IMR-90 (cell line): ENCODE measurements at regions not wholly inside any gene's neighbourhood (a gene's known extent, or its start where the extent isn't known, plus 50 kb on each side); places are given as distances from the start of the nearest gene placed in this dataset.

Experiments
- ATAC-seq: fragments of 200-7000 bp; cut with Tn5 transposase; 2 replicates; pipeline ENCODE4 v1.9.1; 2020; ENCODE audit warnings: low read depth, mild to moderate bottlenecking, moderate library complexity
- BruUV-seq: library from RNA; stranded (reverse); fragments of 400-500 nt; replicated peaks from 2 replicates; lab custom pipeline; 2021; lab: Mats Ljungman, UMichigan
- CTCF ChIA-PET: fragments of 300-600 bp; formaldehyde crosslinking; extraction: SDS; loops from one replicate; lab custom pipeline; 2021; ENCODE audit warnings: antibody characterized with exemption; lab: Yijun Ruan, JAX
- POLR2A ChIA-PET: fragments of 300-600 bp; sonication (Branson Sonifier 250); formaldehyde crosslinking; loops from one replicate; lab custom pipeline; 2022; ENCODE audit warnings: antibody characterized with exemption; ENCODE audit not compliant: unreplicated experiment; lab: Charles Lee
- DNase-seq: peaks from one replicate; pipeline ENCODE4 v3.0.0; 2013
- H2AFZ ChIP-seq: replicated peaks from 2 replicates; pipeline ENCODE3; 2013; ENCODE audit warnings: low read length, mild to moderate bottlenecking; ENCODE audit not compliant: poor library complexity
- H2AK5ac ChIP-seq: 2 replicates; pipeline ENCODE4 v1.6.1; 2013; ENCODE audit warnings: low read depth, low read length, inconsistent platforms
- H2AK9ac ChIP-seq: replicated peaks from 2 replicates; pipeline ENCODE3; 2013; ENCODE audit warnings: mild to moderate bottlenecking, low read depth, low read length, moderate library complexity; ENCODE audit not compliant: poor library complexity
- H2BK120ac ChIP-seq: 2 replicates; pipeline ENCODE4 v1.6.1; 2013; ENCODE audit warnings: low read depth, low read length, inconsistent platforms
- H2BK15ac ChIP-seq: 3 replicates; pipeline ENCODE4 v1.6.1; 2013; ENCODE audit warnings: low read depth, low read length, inconsistent platforms
- H2BK20ac ChIP-seq: 2 replicates; pipeline ENCODE4 v1.6.1; 2013; ENCODE audit warnings: low read depth, mild to moderate bottlenecking, inconsistent platforms, low read length, moderate library complexity
- H2BK5ac ChIP-seq: 2 replicates; pipeline ENCODE4 v1.6.1; 2013; ENCODE audit warnings: mild to moderate bottlenecking, low read depth, low read length, inconsistent platforms; ENCODE audit not compliant: poor library complexity, severe bottlenecking
- H3K14ac ChIP-seq: replicated peaks from 2 replicates; pipeline ENCODE4 v1.6.1; 2013; ENCODE audit warnings: low read depth, low read length, inconsistent platforms
- H3K18ac ChIP-seq: 2 replicates; pipeline ENCODE4 v1.6.1; 2013; ENCODE audit warnings: low read depth, low read length, control low read depth
- H3K23ac ChIP-seq: 2 replicates; pipeline ENCODE4 v1.6.1; 2013; ENCODE audit warnings: low read depth, low read length, inconsistent platforms
- H3K27ac ChIP-seq: 2 replicates; pipeline ENCODE4 v1.5.1; 2013; ENCODE audit warnings: mild to moderate bottlenecking, control low read depth, low read length; ENCODE audit not compliant: insufficient read depth
- H3K27me3 ChIP-seq: 2 replicates; pipeline ENCODE4 v1.6.1; 2013; ENCODE audit warnings: low read length; ENCODE audit not compliant: control insufficient read depth, insufficient read depth
- H3K36me3 ChIP-seq: 2 replicates; pipeline ENCODE4 v1.6.1; 2013; ENCODE audit warnings: low read length, mixed read lengths; ENCODE audit not compliant: control insufficient read depth, insufficient read depth
- H3K4ac ChIP-seq: 2 replicates; pipeline ENCODE4 v1.6.1; 2013; ENCODE audit warnings: low read depth, low read length, inconsistent platforms
- H3K4me1 ChIP-seq: 2 replicates; pipeline ENCODE4 v1.6.1; 2013; ENCODE audit warnings: low read length, mixed read lengths; ENCODE audit not compliant: control insufficient read depth, insufficient read depth
- H3K4me2 ChIP-seq: 2 replicates; pipeline ENCODE4 v1.6.1; 2013; ENCODE audit warnings: low read depth, mild to moderate bottlenecking, control low read depth, low read length, moderate library complexity
- H3K4me3 ChIP-seq: 2 replicates; pipeline ENCODE4 v1.5.1; 2013; ENCODE audit warnings: low read depth, mild to moderate bottlenecking, control low read depth, low read length, moderate library complexity; ENCODE audit not compliant: insufficient read depth
- H3K56ac ChIP-seq: 2 replicates; pipeline ENCODE4 v1.6.1; 2013; ENCODE audit warnings: low read length, inconsistent platforms; ENCODE audit not compliant: insufficient read depth; ENCODE audit errors: extremely low read depth
- H3K79me1 ChIP-seq, 2 experiments: 2 replicates each; pipeline ENCODE4 v1.6.1; 2013; ENCODE audit warnings: low read length in 2 of 2, inconsistent platforms in 1 of 2, low read depth in 1 of 2
- H3K9ac ChIP-seq: 2 replicates; pipeline ENCODE4 v1.6.1; 2013; ENCODE audit warnings: low read depth, low read length, control low read depth
- H3K9me1 ChIP-seq: 2 replicates; pipeline ENCODE4 v1.6.1; 2013; ENCODE audit warnings: low read length, inconsistent platforms; ENCODE audit not compliant: insufficient read depth
- H3K9me3 ChIP-seq: 2 replicates; pipeline ENCODE4 v1.6.1; 2013; ENCODE audit warnings: low read length; ENCODE audit not compliant: control insufficient read depth, insufficient read depth
- H4K20me1 ChIP-seq: 2 replicates; pipeline ENCODE4 v1.6.1; 2013; ENCODE audit warnings: low read length, inconsistent platforms; ENCODE audit not compliant: insufficient read depth
- H4K5ac ChIP-seq: 2 replicates; pipeline ENCODE4 v1.6.1; 2013; ENCODE audit warnings: mild to moderate bottlenecking, low read depth, low read length, control low read depth
- H4K8ac ChIP-seq, 2 experiments: 2 replicates each; pipeline ENCODE4 v1.6.1; 2013; ENCODE audit warnings: low read depth in 2 of 2, low read length in 2 of 2, control low read depth in 1 of 2, inconsistent platforms in 1 of 2
- H4K91ac ChIP-seq: 2 replicates; pipeline ENCODE4 v1.6.1; 2013; ENCODE audit warnings: low read depth, low read length, inconsistent platforms; ENCODE audit not compliant: insufficient read depth
- BHLHE40 ChIP-seq: fragments of 150-350 bp; IDR thresholded peaks from 2 replicates; pipeline ENCODE4 v1.6.1; 2016; ENCODE audit warnings: mild to moderate bottlenecking, low read depth, low read length
- CEBPB ChIP-seq: IDR thresholded peaks from 2 replicates; pipeline ENCODE4 v1.6.1; 2012; ENCODE audit warnings: low read depth, low read length, improper control_type of control experiment
- CHD1 ChIP-seq: IDR thresholded peaks from 2 replicates; pipeline ENCODE4 v1.6.1; 2012; ENCODE audit warnings: low read depth, low read length, improper control_type of control experiment
- FOS ChIP-seq: fragments of 150-350 bp; IDR thresholded peaks from 2 replicates; pipeline ENCODE4 v1.6.1; 2016; ENCODE audit warnings: low read depth, low read length
- MAFK ChIP-seq: IDR thresholded peaks from 2 replicates; pipeline ENCODE4 v1.6.1; 2012; ENCODE audit warnings: low read depth, low read length, improper control_type of control experiment
- MAZ ChIP-seq: IDR thresholded peaks from 2 replicates; pipeline ENCODE4 v1.6.1; 2012; ENCODE audit warnings: low read depth, mild to moderate bottlenecking, low read length, improper control_type of control experiment, moderate library complexity, borderline replicate concordance
- MXI1 ChIP-seq: IDR thresholded peaks from 2 replicates; pipeline ENCODE4 v1.6.1; 2012; ENCODE audit warnings: low read depth, mild to moderate bottlenecking, low read length, moderate library complexity, borderline replicate concordance
- NFE2L2 ChIP-seq: fragments of 150-350 bp; IDR thresholded peaks from 2 replicates; pipeline ENCODE4 v1.6.1; 2016; ENCODE audit warnings: low read depth, mild to moderate bottlenecking, low read length
- POLR2A ChIP-seq: IDR thresholded peaks from 2 replicates; pipeline ENCODE4 v1.6.1; 2012; ENCODE audit warnings: mild to moderate bottlenecking, low read depth, low read length
- RAD21 ChIP-seq: IDR thresholded peaks from 2 replicates; pipeline ENCODE4 v1.6.1; 2012; ENCODE audit warnings: low read length, improper control_type of control experiment
- RCOR1 ChIP-seq: IDR thresholded peaks from 2 replicates; pipeline ENCODE4 v1.6.1; 2012; ENCODE audit warnings: mild to moderate bottlenecking, low read length, improper control_type of control experiment; ENCODE audit not compliant: insufficient replicate concordance
- RFX5 ChIP-seq: IDR thresholded peaks from 2 replicates; pipeline ENCODE4 v1.8.0; 2012; ENCODE audit warnings: low read depth, mild to moderate bottlenecking, low read length, moderate library complexity
- SMC3 ChIP-seq: fragments of 150-350 bp; IDR thresholded peaks from 2 replicates; pipeline ENCODE4 v1.6.1; 2016; ENCODE audit warnings: low read depth, mild to moderate bottlenecking, antibody characterized with exemption, low read length, moderate library complexity
- WGBS, 2 experiments: methylation state at CpG; one replicate each; pipeline versions ENCODE4 v1.1.5 to v1.1.7; 2013; ENCODE audit warnings: missing lambda C conversion rate in 2 of 2; ENCODE audit not compliant: insufficient read length in 1 of 2; ENCODE audit errors: extremely low coverage in 2 of 2; 5-methylcytosine and 5-hydroxymethylcytosine counted together
- dilution Hi-C: fragments of 300-500 bp; cut with HindIII; formaldehyde crosslinking; loops from one replicate; pipeline ENCODE4 v1.14.3; 2018; ENCODE audit warnings: low sequenced_read_pairs; ENCODE audit not compliant: unreplicated experiment
- in situ Hi-C: fragments of 300-500 bp; cut with MboI; formaldehyde crosslinking; loops from 3 replicates; pipeline ENCODE4 v1.14.3; 2019; ENCODE audit warnings: low sequenced_read_pairs, inconsistent platforms, mixed read lengths
- intact Hi-C: fragments of 100-400 bp; cut with micrococcal nuclease; formaldehyde crosslinking; loops from 2 replicates; pipeline ENCODE4 v1.10.0; 2022
- TF ChIP-seq, protein P1 (sequence below): fragments of 150-350 bp; IDR thresholded peaks from 2 replicates; pipeline ENCODE4 v1.6.1; 2016; ENCODE audit warnings: low read depth, mild to moderate bottlenecking, low read length, moderate library complexity, borderline replicate concordance
- TF ChIP-seq, protein P2 (sequence below): conservative IDR thresholded peaks from 2 replicates; pipeline ENCODE4 v1.5.1; 2012; ENCODE audit warnings: mild to moderate bottlenecking, low read depth, low read length, improper control_type of control experiment
- TF ChIP-seq, protein P3 (sequence below): fragments of 150-350 bp; IDR thresholded peaks from 2 replicates; pipeline ENCODE4 v1.6.1; 2017; ENCODE audit warnings: mild to moderate bottlenecking, antibody characterized with exemption, low read length, low read depth

DNA sequence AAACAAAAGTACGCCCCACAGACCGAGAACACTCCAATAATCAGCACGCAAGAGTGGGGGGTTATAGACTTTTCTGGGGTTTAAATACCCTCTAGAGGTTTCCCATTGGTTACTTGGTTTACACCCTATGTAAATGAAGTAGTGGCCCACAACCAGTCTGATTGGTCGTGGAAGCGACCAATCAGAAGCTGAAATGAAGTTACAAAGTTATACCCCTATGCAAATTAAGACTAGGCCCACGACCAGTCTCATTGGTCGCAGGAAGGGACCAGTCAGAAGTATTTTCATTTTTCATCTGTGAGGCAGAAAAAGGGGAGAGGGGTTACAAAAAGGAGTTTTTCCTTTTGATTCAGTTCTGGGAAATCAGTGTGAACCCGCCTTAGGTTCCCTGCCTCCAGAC lies 55.3 kb upstream of the YWHAQ start:
- no peak overlapping the region for H3K27ac ChIP-seq
- H3K36me3 ChIP-seq = no peaks in the 10 kb centered on the region
- H2AK5ac ChIP-seq = no peak overlapping the region
- H2AFZ ChIP-seq = no peak overlapping the region
- H3K9me3 ChIP-seq = no peaks in the 10 kb centered on the region
- H3K9me1 ChIP-seq = 0 out of 2 replicates have a peak, but pooled peaks cover 4% of the 10 kb centered on the region
- H3K56ac ChIP-seq = no peak overlapping the region
- H2AK9ac ChIP-seq = no peak overlapping the region
- ATAC-seq = no peak
- no peak overlapping the region for H3K4me3 ChIP-seq
- BruUV-seq = no TSS peak
- no peak for DNase-seq
- H4K5ac ChIP-seq = no peak overlapping the region
- H3K14ac ChIP-seq = no peak overlapping the region
- intact Hi-C loops (no loop called here), dilution Hi-C loops (no loop called here), in situ Hi-C loops (no loop called here)
- ChIA-PET POLR2A (no interaction called here), CTCF (no interaction called here)
- H2BK120ac ChIP-seq = no peak overlapping the region
- H3K79me1 ChIP-seq = no peaks in the 10 kb centered on the region
- no peak overlapping the region for H2BK15ac ChIP-seq
- H4K8ac ChIP-seq = no peak overlapping the region
- no peaks in the 10 kb centered on the region for H3K4me1 ChIP-seq
- no CpG with 5 or more reads among the region's 8 CpGs for WGBS, 2 experiments
- no peak overlapping the region for H2BK20ac ChIP-seq
- H3K23ac ChIP-seq = no peak overlapping the region
- H3K18ac ChIP-seq = no peak overlapping the region
- TF ChIP-seq NFE2L2 (no peak), RFX5 (no peak), RCOR1 (no peak), FOS (no peak), CEBPB (no peak), BHLHE40 (no peak), MAZ (no peak), MXI1 (no peak), SMC3 (no peak), RAD21 (no peak), CHD1 (no peak), MAFK (no peak), POLR2A (no peak)
- TF ChIP-seq, protein P1, sequence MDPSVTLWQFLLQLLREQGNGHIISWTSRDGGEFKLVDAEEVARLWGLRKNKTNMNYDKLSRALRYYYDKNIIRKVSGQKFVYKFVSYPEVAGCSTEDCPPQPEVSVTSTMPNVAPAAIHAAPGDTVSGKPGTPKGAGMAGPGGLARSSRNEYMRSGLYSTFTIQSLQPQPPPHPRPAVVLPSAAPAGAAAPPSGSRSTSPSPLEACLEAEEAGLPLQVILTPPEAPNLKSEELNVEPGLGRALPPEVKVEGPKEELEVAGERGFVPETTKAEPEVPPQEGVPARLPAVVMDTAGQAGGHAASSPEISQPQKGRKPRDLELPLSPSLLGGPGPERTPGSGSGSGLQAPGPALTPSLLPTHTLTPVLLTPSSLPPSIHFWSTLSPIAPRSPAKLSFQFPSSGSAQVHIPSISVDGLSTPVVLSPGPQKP = no peak
- TF ChIP-seq, protein P2, sequence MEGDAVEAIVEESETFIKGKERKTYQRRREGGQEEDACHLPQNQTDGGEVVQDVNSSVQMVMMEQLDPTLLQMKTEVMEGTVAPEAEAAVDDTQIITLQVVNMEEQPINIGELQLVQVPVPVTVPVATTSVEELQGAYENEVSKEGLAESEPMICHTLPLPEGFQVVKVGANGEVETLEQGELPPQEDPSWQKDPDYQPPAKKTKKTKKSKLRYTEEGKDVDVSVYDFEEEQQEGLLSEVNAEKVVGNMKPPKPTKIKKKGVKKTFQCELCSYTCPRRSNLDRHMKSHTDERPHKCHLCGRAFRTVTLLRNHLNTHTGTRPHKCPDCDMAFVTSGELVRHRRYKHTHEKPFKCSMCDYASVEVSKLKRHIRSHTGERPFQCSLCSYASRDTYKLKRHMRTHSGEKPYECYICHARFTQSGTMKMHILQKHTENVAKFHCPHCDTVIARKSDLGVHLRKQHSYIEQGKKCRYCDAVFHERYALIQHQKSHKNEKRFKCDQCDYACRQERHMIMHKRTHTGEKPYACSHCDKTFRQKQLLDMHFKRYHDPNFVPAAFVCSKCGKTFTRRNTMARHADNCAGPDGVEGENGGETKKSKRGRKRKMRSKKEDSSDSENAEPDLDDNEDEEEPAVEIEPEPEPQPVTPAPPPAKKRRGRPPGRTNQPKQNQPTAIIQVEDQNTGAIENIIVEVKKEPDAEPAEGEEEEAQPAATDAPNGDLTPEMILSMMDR = no peak
- TF ChIP-seq, protein P3, sequence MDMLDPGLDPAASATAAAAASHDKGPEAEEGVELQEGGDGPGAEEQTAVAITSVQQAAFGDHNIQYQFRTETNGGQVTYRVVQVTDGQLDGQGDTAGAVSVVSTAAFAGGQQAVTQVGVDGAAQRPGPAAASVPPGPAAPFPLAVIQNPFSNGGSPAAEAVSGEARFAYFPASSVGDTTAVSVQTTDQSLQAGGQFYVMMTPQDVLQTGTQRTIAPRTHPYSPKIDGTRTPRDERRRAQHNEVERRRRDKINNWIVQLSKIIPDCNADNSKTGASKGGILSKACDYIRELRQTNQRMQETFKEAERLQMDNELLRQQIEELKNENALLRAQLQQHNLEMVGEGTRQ = no peak
- no peak overlapping the region for H3K4me2 ChIP-seq
- H3K4ac ChIP-seq = no peak overlapping the region
- no peaks in the 10 kb centered on the region for H4K20me1 ChIP-seq
- H2BK5ac ChIP-seq = no peak overlapping the region
- no peak overlapping the region for H4K91ac ChIP-seq
- H3K27me3 ChIP-seq = no peaks in the 10 kb centered on the region
- no peak overlapping the region for H3K9ac ChIP-seq
